IPS-NIHi7 (cell line): ENCODE measurements at regions not wholly inside any gene's neighbourhood (a gene's known extent, or its start where the extent isn't known, plus 50 kb on each side); places are given as distances from the start of the nearest gene placed in this dataset.
"Not testable (repeated sequence)": the region's sequence is repeated elsewhere in the genome, so short reads cannot be mapped to it uniquely, and the experiment has no call there.

Experiments used
- DNase-seq: peaks from one replicate; pipeline ENCODE4 v3.0.0; 2012; ENCODE audit warnings: mixed read lengths; ENCODE audit errors: extremely low spot score

DNA sequence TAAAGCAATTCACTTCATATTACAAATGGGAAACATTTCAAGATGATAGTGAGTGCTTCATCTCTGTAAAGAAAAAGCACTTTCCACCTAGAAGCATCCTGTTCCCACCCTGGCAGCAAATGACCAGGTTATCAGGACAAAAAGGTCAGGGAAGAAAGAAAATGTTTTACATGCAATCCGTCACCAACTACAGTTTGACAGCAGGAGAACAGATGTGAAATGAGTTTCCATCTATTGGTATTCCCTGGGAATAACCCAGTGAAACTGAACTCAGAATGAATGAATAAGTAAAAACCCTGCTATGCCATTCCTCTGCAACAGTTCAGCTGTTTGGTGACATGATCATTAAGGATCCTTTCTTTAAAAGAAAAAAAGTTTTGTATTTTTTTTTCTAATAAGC is 67.6 kb downstream of the HTR1A start:
- DNase-seq, result no peak

DNA sequence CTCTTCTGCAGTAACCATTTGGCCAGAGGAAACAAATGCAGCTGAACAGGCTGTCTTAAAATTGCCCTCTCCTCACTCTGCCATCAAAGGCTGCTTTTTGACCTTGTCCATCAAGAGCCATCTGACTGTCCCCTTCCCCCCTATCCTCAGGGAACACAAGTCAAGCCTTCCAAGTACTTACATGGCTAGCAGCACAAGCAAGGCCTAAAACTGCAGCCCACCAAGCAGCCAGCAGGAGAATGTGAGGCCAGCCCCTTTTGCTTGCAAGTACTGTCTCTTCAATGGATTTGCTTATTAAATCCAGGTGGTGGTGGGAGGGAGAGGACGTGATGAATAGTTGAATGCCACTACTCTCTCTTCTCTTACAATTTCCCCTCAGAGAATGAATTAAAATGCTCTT is 83.5 kb downstream of the HTR1A start:
- no peak for DNase-seq

DNA sequence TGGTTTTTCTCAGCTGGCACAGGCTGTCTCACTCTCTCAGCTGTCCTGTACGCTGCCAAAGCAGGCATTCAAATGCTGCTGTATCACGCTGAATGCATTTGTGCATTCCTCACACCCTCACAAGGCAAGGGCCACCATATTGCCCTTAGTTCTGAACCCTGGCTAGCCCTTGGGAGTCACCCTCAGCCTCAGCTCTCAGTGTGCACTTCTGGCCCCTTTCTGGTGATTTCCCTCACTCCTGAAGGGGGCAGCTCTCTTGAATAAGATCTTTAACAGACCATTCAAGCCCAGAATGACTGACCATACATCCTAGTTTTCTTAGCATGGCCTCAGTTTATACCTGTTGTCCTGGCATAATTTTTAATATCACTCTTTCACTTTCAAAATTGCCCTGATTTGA is 84.3 kb downstream of the HTR1A start:
- peak; percentile 9 for DNase-seq

DNA sequence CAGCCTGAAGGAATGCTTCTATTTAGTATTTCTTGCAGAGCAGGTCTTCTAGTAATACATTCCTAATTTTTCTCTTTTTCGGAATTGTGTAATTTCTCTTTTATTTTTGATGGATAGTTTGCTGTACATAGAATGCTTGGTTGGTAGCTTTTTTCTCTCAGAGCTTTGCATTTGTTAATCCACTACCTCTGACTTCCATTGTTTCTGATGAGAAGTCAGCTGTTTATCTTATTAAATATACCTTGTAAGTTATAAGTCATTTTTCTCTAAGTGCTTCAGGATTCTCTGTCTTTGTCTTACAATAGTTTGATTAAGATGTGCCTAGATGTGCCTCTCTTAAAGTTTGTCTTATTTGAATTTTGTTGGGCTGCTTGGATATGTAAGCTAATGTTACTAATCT is 101.9 kb downstream of the HTR1A start:
- no peak for DNase-seq

DNA sequence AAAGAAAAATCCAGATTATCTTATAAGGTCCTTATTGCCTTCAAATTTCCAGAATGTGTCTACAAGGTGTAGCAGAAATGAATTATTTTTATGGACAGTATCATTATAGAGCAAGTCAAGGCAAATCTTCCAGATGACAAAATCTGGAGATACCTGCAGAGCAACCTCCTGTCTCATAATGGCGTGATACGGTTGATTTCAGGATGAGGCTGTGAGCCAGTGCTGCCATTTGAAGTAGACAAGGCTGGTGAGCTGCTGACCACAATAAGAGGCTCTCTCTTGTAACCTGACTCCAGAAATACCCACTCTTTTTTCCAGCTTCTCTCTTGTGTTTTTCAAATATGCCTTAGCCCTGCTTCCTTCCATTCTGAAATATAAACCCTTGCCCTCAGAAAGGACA is 108.2 kb downstream of the HTR1A start:
- no peak for DNase-seq

DNA sequence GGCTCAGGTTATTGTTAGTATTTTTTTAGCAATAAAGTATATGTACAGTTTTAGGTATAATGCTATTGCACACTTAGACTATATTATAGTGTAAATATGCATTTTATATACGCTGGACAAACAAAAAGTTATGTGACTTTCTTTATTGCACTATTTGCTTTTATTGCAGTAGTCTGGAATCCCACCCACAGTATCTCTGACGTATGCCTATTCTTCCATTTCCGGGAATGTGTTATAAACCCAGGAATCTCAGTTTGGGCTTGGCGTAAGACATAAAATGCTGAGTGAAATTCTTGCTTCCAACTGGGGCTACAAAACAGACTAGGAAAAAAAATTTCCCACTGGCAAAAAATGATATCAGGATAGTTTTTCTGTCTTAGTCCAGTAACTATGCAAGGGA is 119.1 kb downstream of the HTR1A start:
- no peak for DNase-seq

DNA sequence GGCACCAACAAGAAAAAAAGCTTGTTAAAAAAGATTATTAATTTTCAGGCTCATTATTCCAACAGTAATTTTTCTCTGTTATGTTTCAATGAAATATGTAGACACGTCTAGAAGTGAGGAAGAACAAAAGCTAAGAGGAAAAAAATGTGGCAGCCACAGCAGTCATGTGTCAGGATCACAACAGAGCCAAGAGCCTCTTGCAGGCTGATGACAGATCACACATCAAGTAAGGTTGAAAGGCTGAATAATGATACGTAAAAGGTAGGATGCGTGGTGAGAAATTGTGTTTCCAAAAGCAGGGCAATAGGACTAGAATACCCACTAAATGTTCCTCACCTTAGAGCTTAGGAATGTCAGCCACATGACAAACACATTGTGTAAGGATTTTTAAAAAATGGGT is 124.8 kb downstream of the HTR1A start:
- DNase-seq, result no peak

DNA sequence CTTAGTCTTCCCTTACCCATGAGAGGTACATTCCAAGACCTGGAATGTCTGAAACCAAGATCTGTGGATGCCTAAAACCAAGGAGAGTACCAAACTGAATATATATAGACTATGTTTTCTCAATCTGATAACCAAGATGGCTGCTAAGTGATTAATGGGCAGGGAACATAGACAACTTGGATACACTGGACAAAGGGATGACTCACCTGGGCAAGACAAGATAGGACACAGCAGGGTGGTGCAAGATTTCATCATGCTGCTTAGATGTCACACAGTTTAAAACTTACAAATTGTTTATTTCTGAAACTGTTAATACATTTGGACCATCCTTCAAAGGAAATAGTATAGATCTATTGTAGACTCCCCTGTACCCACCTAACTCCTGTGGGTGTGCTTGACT is 130.9 kb downstream of the HTR1A start:
- DNase-seq, result no peak

DNA sequence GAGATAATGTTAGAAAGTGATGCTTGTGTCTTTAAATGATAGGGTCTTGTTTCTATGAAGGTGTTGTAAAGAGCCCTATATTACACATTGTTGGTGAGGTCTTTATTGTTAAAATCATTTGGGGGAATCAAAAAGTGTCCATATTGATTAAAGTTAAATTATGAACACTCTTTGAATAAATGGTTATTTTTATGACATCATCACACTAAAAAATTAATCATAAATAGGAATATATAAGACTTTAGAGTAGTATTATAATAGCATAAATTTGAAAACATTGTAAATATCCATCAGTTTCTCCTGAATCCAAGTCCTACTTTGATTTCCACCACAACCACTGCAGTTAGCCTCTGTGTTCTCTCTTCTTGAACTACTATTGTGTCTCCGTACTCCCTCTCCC is 136.3 kb downstream of the HTR1A start:
- no peak for DNase-seq

DNA sequence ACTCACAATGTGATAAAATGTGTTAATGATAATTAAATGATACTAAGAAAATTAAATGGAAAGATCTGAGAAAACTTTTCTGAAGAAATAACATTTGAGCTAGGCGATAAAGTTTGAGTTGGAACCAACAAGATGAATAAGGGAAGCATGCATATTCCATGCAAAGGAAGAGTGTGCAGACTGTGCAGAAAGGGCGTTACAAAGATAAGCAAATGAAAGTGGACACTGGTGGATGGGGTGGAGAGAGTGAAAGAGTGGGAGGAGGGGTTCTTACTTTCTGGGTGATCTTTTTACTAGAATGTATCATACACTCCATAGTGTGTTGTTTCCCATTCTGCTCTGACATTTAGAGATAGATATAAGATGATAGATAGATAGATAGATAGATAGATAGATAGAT is 138.7 kb downstream of the HTR1A start:
- no peak for DNase-seq

DNA sequence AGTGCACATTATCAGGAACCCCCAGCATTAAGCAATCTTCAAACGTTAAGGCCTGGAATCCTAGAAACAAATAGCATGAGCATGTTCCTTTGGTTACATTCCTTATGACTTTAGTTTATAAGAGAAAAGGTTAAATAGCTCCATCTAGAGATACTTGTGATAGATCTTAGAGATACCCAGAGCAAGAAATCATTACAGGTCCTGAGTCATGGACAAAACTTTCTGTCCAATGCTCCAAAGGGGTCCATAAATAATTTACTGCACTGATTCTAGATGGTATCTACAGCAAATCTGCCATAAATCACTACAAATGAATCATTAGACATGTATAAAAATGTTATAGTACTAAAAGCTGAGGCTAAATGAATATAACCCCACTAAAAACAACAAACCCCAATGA is 139.6 kb downstream of the HTR1A start:
- no peak for DNase-seq

DNA sequence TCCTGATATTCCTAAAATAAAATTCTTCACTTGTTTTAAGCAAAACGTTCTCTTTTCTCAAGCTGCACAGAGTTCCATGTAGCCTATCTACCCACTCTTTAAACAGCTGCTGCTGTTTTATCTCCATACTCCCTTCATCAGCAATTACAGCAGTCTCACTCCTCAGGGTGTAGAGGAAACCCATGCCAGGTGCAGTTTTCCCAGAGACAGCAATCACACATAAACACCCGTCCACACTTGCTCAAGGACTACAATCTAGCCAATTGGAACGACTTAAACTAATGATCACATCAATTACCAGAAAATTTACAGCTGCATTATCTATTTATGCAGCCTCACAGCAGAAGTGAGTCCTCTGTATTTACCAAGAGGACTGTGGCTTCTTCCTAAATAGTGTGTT is 141.7 kb downstream of the HTR1A start:
- DNase-seq, result no peak

DNA sequence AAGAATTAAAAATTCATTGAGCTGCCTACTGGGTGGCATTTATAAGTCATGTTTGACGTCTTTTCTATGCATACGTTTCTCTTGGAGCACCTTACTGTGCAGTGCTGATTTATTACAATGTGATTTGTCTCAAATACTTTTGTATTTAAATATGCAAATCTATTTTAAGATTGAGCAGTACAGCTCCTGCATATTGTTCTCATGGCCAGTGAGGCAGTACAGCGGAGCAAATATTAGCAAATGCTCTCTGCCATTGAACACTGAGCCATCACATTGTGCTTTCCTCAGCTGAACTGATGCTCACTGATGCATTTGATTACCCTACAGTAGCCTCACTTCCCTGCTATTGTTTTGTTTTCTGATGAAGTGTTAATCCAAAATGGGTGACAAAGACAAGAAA is 149.6 kb downstream of the HTR1A start:
- no peak for DNase-seq

DNA sequence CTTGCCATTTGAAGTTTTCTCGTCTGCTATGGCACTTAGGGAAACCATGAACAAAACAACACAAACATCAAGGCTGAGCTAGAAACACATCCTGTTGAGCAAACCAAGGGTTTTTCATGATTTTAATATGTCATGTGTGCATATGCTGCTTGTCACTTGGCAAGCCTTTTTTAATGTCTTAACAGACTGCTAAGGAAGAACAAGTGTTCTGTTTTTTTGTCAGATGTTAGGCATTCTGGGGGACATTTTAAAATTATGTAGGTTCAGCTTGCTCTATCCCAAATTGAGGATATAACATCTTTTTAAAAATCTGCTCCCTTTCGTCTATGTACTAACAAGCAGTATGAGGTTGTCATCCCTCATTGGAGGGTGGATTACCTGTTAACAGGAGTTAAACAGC is 150.3 kb downstream of the HTR1A start:
- no peak for DNase-seq

DNA sequence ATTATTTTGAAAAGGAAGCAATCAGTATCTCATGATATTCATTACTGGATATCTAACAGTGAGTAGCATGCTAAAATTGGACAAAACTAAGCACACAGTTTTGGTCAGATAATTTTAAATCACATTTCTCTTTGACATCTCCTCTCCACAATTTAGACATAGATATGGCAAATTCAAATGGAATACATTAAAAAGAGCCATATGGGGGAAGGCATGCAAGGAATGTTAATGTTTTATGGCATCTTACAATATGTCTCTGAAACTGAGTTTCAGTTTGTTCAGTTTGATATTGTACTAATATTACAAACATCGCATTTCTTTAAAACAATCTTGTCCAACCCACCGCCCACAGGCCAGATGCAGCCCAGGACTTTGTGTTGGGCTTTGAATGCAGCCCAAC is 151.0 kb downstream of the HTR1A start:
- no peak for DNase-seq

DNA sequence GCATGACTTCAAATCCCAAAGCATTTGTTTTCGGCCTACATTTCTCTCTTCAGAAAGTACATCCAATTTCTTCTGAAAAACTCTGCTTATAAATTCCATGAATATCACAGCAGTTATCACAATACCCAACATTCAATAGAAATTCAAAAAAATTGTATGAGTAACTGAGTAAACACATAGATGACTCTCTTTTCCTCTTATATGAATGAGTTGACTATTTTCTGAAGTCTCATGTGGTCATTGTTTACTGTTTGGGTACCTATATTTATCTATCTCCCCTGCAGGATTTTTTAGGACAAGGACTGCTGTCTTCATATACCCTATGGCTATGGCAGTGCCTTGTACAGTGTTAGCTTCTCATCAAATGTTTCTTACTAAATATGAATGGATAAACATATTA is 157.1 kb downstream of the HTR1A start:
- no peak for DNase-seq

DNA sequence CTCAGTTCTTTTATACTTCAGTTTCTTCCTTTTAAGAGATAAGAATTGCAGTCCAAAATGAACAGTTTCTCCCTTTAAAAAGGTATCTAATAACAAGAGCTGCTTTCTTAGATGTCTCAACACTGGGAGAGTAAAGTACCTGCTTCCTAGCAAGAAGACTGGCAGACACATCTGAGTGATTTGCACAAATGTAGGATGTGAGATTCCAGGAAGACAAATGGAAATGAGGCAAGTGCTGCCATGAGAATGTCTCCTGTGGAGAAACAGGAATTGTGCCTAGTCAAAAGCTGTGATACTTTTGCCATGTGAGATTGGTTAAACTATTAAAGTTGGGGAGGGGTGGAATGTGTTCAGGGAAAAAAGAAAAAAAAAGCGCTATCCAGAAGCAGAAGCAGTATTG is 159.1 kb downstream of the HTR1A start:
- DNase-seq, result no peak

DNA sequence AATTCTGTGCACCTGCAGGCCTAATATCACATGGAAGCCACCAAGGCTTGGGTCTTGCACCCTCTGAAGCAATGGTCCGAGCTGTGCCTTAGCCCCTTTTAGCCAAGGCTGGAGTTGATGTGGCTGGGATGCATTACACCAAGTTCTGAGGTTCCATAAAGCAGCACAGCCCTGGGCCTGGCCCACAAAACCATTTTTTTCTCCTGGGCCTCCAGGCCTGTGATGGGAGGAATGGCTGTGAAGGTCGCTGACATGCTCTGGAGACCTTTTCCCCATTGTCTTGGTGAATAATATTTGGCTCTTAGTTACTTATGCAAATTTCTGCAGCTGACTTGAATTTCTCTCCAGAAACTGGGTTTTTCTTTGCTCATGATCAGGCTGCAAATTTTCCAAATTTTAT is 167.3 kb downstream of the HTR1A start:
- no peak for DNase-seq

DNA sequence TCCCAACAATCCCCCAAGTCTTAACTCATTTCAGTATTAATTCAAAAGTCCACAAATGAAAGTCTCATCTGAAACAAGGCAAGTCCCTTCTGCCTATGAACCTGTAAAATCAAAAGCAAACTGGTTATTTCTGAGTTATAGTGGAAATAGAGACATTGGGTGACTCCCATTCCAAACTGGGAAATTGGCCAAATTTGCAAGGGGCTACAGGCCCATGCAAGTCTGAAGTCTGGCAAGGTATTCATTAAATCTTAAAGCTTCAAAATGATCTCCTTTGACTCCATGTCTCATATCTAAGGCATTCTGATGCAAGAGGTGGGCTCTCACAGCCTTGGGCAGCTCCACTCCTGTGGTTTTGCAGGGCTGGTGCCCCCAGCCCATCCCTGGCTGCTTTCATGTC is 167.9 kb downstream of the HTR1A start:
- DNase-seq, result no peak

DNA sequence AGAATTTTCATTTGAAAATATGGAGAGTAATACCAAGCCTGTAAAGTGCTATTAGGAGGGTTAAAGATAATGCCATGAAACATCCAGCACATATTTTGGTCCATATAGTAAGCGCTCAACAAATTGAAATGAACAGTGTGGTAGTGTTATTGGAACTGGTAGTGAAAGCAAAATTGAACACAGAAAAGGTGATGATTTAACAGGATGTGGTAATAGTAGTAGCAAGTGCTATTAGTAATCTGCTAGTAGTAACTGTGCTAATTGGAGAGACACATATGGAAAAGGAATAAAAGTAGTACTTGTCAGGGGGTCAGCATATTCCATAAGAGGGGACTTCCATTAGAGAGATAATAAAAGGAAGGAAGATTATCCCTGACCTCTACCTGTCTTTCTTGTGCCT is 187.3 kb downstream of the HTR1A start:
- DNase-seq, result no peak

DNA sequence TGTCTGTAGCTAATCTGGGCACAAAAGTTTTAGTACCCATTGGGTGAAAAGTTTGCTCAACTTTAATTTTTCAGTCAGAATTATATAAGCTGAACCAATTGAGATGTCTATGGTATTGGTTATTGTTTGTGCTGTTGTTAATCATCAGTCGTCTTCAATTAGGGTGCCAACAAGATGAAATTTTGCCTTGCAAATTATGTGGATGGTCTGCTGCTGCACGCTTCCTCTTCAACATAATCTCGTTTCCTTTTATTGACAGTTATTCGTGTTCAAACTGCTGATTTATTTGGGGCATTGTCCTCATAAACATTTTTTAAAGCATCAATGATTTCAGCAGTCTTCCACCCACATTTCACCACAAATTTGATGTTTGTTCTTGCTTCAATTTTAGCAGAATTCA is 194.0 kb downstream of the HTR1A start:
- DNase-seq, result no peak

DNA sequence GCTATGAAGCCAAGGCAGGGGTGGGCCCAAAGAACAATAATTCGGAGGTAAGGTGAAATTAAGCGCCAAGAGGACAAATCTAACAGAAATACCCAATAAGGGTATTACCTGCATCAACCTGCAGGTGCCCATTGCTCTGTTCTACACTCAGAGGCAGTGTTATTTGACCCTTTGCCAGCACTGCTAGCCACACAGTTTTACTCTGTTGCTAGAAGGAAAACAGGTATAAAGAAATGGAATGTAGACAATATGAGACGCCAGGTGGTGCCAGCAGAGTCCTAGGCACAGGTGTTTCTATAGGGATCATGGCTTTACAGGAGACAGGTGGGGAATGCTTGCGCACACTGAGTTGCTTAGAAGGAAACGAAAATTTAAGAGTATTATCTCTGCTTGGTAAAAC is 201.3 kb downstream of the HTR1A start:
- no peak for DNase-seq

DNA sequence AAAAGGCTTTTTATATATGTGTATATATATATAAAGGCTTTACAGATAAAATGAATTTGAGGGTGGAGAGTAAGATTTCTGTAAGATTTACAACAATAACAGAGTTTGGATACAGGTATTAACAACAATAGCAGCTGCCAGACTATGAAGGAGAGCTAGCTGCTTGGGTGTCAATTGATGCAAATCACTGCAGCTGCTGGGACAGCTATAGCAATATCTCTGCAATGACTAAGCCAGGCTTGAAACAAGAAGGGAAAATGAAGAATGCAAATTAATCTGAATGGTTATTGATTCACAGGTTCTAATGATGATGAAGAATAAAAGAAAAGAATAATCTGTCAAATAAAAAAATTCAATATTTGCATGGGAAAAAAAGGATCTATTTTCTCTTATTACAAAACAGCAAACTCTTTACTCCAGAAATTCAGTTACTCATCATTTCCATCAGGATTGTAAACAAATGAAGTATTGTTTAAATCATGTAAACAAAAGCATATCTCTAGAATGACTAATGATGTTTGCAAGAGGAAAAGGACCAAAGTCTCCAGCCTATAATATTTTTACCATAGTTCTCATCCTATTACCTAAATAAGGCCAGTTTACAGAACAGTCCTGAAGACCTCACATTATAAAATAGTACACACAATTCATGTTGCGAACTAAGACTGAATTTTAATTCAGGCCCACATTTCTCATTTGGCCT is 219.0 kb downstream of the HTR1A start:
- no peak for DNase-seq

DNA sequence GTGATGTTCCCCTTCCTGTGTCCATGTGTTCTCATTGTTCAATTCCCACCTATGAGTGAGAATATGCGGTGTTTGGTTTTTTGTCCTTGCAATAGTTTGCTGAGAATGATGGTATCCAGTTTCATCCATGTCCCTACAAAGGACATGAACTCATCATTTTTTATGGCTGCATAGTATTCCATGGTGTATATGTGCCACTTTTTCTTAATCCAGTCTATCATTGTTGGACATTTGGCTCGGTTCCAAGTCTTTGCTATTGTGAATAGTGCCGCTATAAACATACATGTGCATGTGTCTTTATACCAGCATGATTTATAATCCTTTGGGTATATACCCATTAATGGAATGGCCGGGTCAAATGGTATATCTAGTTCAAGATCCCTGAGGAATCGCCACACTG is 229.4 kb downstream of the HTR1A start:
- DNase-seq, result not testable (repeated sequence)

DNA sequence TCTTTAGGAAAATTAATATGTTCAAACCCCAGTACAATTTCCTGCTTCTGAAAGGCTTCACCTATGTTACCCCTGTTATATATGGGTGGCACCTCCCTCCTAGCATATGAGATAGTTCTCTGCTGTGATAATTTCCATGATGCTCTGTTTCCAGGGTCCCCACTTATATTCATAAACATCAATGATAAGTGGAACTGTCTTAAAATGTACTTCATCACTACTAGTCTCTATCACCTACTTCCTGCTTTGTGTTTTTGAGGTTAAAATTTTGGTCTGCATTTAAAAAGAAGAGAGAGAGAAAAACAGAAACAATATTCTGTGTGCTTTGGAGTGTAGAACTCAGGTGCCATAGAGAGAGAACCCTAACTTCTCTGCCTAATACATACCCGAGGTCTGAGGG is 234.7 kb downstream of the HTR1A start:
- DNase-seq, result no peak
